Uterus (tissue), 2 donors: ENCODE measurements at regions not wholly inside any gene's neighbourhood (a gene's known extent, or its start where the extent isn't known, plus 50 kb on each side); places are given as distances from the start of the nearest gene placed in this dataset.

ENCODE experiments used
- CTCF ChIP-seq, 4 experiments: fragments of 200-600 bp in 2 of 4; fragments of 450-650 bp in 2 of 4; sonication (generic) in 2 of 4; IDR thresholded peaks; one replicate each; pipeline ENCODE4 v1.5.1; 2016 to 2019; ENCODE audit warnings: antibody characterized with exemption in 4 of 4, mild to moderate bottlenecking in 2 of 4, moderate library complexity in 1 of 4
- POLR2A ChIP-seq, 2 donors: fragments of 450-650 bp; IDR thresholded peaks; one replicate each; pipeline ENCODE4 v1.6.1; 2016; ENCODE audit warnings: antibody characterized with exemption in 2 of 2, mild to moderate bottlenecking in 1 of 2, moderate library complexity in 1 of 2

DNA sequence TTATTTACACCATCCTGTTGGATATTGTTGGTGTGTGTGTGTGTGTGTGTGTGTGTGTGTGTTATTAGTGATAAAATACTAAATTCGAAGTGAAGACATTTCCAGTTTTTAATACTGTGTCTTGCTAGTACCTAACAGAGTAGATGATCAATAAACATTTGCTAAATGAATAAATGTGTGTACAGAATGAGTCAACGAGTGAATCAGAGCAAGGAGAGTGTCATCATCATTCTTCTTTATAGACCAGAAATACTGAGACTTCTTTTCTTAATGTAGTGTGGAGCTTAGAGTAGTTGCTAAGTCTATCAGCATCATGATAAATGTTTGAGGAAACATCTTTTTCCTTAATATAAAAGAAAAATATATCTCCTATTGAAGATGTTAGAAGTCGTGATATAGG, 169.7 kb upstream of the SATB2 start:
- no peak for TF ChIP-seq CTCF (IDR thresholded peaks at IDR 0.05)
- TF ChIP-seq POLR2A (IDR thresholded peaks at IDR 0.05): no peak
